Endothelial cell of umbilical vein (primary cell): ENCODE measurements at regions not wholly inside any gene's neighbourhood (a gene's known extent, or its start where the extent isn't known, plus 50 kb on each side); places are given as distances from the start of the nearest gene placed in this dataset.

Experiments used
- BruUV-seq: library from RNA; stranded (reverse); fragments of 400-500 nt; replicated peaks from 2 replicates; lab custom pipeline; 2021; lab: Mats Ljungman, UMichigan
- CTCF ChIA-PET: fragments of 300-600, 350-600 bp; sonication (Branson Sonifier 250); formaldehyde crosslinking; loops from one replicate; lab custom pipeline; 2021; ENCODE audit warnings: antibody characterized with exemption, inconsistent platforms; lab: Charles Lee
- POLR2A ChIA-PET: fragments of 300-600, 350-600 bp; sonication (Branson Sonifier 250); formaldehyde crosslinking; loops from one replicate; lab custom pipeline; 2021; ENCODE audit warnings: antibody characterized with exemption, inconsistent platforms; lab: Charles Lee
- DNase-seq: peaks from one replicate; pipeline ENCODE4 v3.0.0-alpha.2; 2011; ENCODE audit warnings: low read depth, low spot score
- FAIRE-seq: peaks from 2 replicates; lab custom pipeline; 2011; peaks lifted over from hg19 to GRCh38; lab: Jason Lieb, UNC
- H2AFZ ChIP-seq: 2 replicates; pipeline ENCODE4 v1.6.0; 2012; ENCODE audit warnings: low read depth, low read length, control low read depth, inconsistent platforms
- H3K27ac ChIP-seq: 2 replicates; pipeline ENCODE4 v1.5.1; 2011; ENCODE audit warnings: low read depth, mild to moderate bottlenecking, control low read depth, low read length, moderate library complexity; ENCODE audit not compliant: insufficient read depth
- H3K27me3 ChIP-seq, 2 experiments: 2 replicates each; pipeline versions ENCODE4 v1.6.0 to v1.6.1; 2011; ENCODE audit warnings: low read length in 2 of 2, mixed read lengths in 1 of 2; ENCODE audit not compliant: control insufficient read depth in 2 of 2, insufficient read depth in 2 of 2
- H3K36me3 ChIP-seq, 2 experiments: 2 replicates in 1 of 2; 3 replicates in 1 of 2; pipeline ENCODE4 v1.5.1; 2011; ENCODE audit warnings: low read length in 2 of 2, mild to moderate bottlenecking in 1 of 2, moderate library complexity in 1 of 2; ENCODE audit not compliant: control insufficient read depth in 2 of 2, insufficient read depth in 2 of 2; ENCODE audit errors: extremely low read depth in 1 of 2
- H3K4me1 ChIP-seq: 3 replicates; pipeline ENCODE4 v1.5.1; 2011; ENCODE audit warnings: mild to moderate bottlenecking, low read length; ENCODE audit not compliant: control insufficient read depth, insufficient read depth; ENCODE audit errors: extremely low read depth
- H3K4me2 ChIP-seq: 2 replicates; pipeline ENCODE4 v1.6.1; 2011; ENCODE audit warnings: low read length, control low read depth, mixed read lengths; ENCODE audit not compliant: insufficient read depth
- H3K4me3 ChIP-seq, 3 experiments: fragments of 200-600 bp in 1 of 3; sonication (generic), shearing (Covaris generic) in 1 of 3; replicated peaks in 1 of 3; 2 replicates each; pipeline ENCODE4 v1.5.1; 2011 to 2016; ENCODE audit warnings: control low read depth in 3 of 3, low read length in 3 of 3, mild to moderate bottlenecking in 2 of 3, inconsistent platforms in 1 of 3, low read depth in 1 of 3, moderate library complexity in 1 of 3; ENCODE audit not compliant: insufficient read depth in 1 of 3
- H3K79me2 ChIP-seq: 2 replicates; pipeline ENCODE4 v1.6.0; 2012; ENCODE audit warnings: low read length, inconsistent platforms; ENCODE audit not compliant: control insufficient read depth, insufficient read depth
- H3K9ac ChIP-seq: replicated peaks from 2 replicates; pipeline ENCODE3; 2011; ENCODE audit warnings: low read length, control low read depth; ENCODE audit not compliant: insufficient read depth; ENCODE audit errors: extremely low read depth
- H3K9me1 ChIP-seq: replicated peaks from 3 replicates; pipeline ENCODE4 v1.6.0; 2011; ENCODE audit warnings: mild to moderate bottlenecking, low read length; ENCODE audit not compliant: control insufficient read depth, insufficient read depth; ENCODE audit errors: extremely low read depth
- H3K9me3 ChIP-seq: replicated peaks from 2 replicates; pipeline ENCODE4 v1.5.1; 2012; ENCODE audit warnings: low read length, inconsistent platforms; ENCODE audit not compliant: control insufficient read depth, insufficient read depth
- H4K20me1 ChIP-seq: replicated peaks from 2 replicates; pipeline ENCODE3; 2011; ENCODE audit warnings: mild to moderate bottlenecking, low read length; ENCODE audit not compliant: control insufficient read depth, insufficient read depth; ENCODE audit errors: extremely low read depth
- CTCF ChIP-seq, 2 donors: IDR thresholded peaks; 1 replicate in 1 of 2; 2 replicates in 1 of 2; pipeline ENCODE4 v1.5.1; 2011; ENCODE audit warnings: low read length in 2 of 2, mild to moderate bottlenecking in 2 of 2, moderate library complexity in 2 of 2, control low read depth in 1 of 2, inconsistent platforms in 1 of 2, low read depth in 1 of 2; ENCODE audit not compliant: insufficient read depth in 1 of 2; ENCODE audit errors: extremely low read depth in 1 of 2
- EZH2 ChIP-seq: IDR thresholded peaks from 2 replicates; pipeline ENCODE4 v1.6.1; 2012; ENCODE audit warnings: borderline replicate concordance, low read depth, mild to moderate bottlenecking, moderate library complexity, low read length, inconsistent platforms; ENCODE audit not compliant: severe bottlenecking
- FOS ChIP-seq: IDR thresholded peaks from 2 replicates; pipeline ENCODE4 v1.6.1; 2011; ENCODE audit warnings: mild to moderate bottlenecking, low read length, moderate library complexity, borderline replicate concordance; ENCODE audit not compliant: insufficient read depth
- GATA2 ChIP-seq: IDR thresholded peaks from 2 replicates; pipeline ENCODE4 v1.7.0; 2011; ENCODE audit warnings: low read depth, mild to moderate bottlenecking, moderate library complexity, mixed read lengths, low read length; ENCODE audit not compliant: insufficient read length, insufficient read depth
- JUN ChIP-seq: IDR thresholded peaks from 2 replicates; pipeline ENCODE4 v1.6.1; 2011; ENCODE audit warnings: borderline replicate concordance, low read depth; ENCODE audit not compliant: insufficient read length, insufficient read depth
- MYC ChIP-seq: IDR thresholded peaks from one replicate; pipeline ENCODE4 v1.6.1; 2011; ENCODE audit warnings: mild to moderate bottlenecking, low read depth, low read length
- POLR2A ChIP-seq: IDR thresholded peaks from 2 replicates; pipeline ENCODE4 v1.6.1; 2012; ENCODE audit warnings: low read depth, mild to moderate bottlenecking, control low read depth, low read length
- POLR2AphosphoS5 ChIP-seq: IDR thresholded peaks from 2 replicates; pipeline ENCODE4 v1.6.1; 2012; ENCODE audit warnings: low read depth, mild to moderate bottlenecking, control low read depth, low read length, moderate library complexity; ENCODE audit not compliant: insufficient read depth
- dilution Hi-C: fragments of 300-500 bp; cut with MboI; formaldehyde crosslinking; loops from one replicate; pipeline ENCODE4 v1.15.0; 2019; ENCODE audit warnings: low sequenced_read_pairs; ENCODE audit not compliant: extremely low pct_ligation_motif_present
- intact Hi-C: fragments of 100-400 bp; cut with micrococcal nuclease; formaldehyde crosslinking; loops from one replicate; pipeline ENCODE4 v1.10.0; 2022
- TF ChIP-seq, protein P1 (sequence below): IDR thresholded peaks from 2 replicates; pipeline ENCODE4 v1.6.1; 2011; ENCODE audit not compliant: insufficient read depth, insufficient read length

DNA sequence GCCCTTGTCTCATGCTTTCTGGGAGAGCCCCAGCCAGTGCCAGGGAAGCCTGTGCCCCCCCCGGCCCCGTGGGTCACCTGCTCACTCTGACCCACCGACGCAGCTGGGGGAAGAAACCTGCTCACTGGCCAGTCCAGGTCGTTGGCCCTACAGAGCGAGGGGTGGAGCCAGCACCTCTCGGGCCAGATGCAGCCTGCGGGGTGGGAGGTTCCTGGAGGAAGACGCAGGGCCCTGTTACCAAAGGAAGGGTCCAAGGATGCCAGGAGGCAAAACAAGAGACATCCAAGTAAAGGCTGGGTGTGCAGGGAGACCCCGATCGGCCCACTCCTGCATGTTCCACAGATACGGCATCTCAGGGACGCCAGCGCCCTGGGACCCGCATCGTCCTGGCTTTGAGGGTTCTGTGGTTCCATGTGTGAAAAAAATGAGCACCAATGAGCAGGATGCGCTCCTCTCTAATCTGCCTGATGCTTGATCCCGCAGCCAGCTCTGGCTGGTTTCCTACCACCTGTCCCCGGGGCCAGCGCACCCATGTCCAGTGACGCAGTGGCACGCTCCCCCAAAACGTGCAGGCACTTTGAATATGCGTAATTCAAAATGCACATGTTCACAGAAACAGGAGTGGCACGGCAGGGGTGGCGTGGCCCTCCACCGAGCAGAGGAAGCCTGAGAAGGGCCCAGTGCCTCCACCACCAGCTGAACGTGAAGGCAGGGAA lies 66.0 kb upstream of the GALNT9 start:
- no TSS peak for BruUV-seq
- Histone ChIP-seq H3K9me1 (no peaks in the 10 kb centered on the region), H3K36me3 (no peaks in the 10 kb centered on the region), H3K4me1 (no peaks in the 10 kb centered on the region), H3K4me2 (no peak overlapping the region), H2AFZ (no peak overlapping the region), H4K20me1 (no peaks in the 10 kb centered on the region), H3K9ac (no peak overlapping the region), H3K27ac (no peak overlapping the region), H3K79me2 (no peaks in the 10 kb centered on the region), H3K4me3 (no peak overlapping the region), H3K9me3 (no peaks in the 10 kb centered on the region), H3K27me3 (peaks cover 0 to 5% of the 10 kb centered on the region in 2 experiments)
- POLR2A ChIA-PET = no interaction called here
- FAIRE-seq (no peak), DNase-seq (no peak)
- CTCF ChIA-PET = no interaction called here
- TF ChIP-seq POLR2A (no peak), POLR2AphosphoS5 (no peak), CTCF (IDR thresholded peaks at IDR 0.05; ENCODE audit: extremely low read depth in 1 of 2, insufficient read depth in 1 of 2, low read depth in 1 of 2, low read length in 2 of 2) (no peak), EZH2 (no peak), FOS (no peak), MYC (no peak), JUN (no peak), GATA2 (no peak)
- TF ChIP-seq, protein P1, sequence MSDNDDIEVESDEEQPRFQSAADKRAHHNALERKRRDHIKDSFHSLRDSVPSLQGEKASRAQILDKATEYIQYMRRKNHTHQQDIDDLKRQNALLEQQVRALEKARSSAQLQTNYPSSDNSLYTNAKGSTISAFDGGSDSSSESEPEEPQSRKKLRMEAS = no peak
- dilution Hi-C loops (no loop called here), intact Hi-C loops (no loop called here)
